Activated CD8-positive, alpha-beta memory T cell treated with anti-CD3 and anti-CD28 coated beads, Interleukin-2, amount 50 U/mL, for 4 hours (primary cell): ENCODE measurements at regions not wholly inside any gene's neighbourhood (a gene's known extent, or its start where the extent isn't known, plus 50 kb on each side); places are given as distances from the start of the nearest gene placed in this dataset.
"Not testable (repeated sequence)": the region's sequence is repeated elsewhere in the genome, so short reads cannot be mapped to it uniquely, and the experiment has no call there.

ENCODE experiments used
- DNase-seq: peaks from one replicate; pipeline ENCODE4 v3.0.0-alpha.2; 2020

- no peak for DNase-seq
These were observed 1229.1 kb upstream of the ACVR2A start for GRCh38 chr2:146615778-146616177.

GRCh38 chr2:146608490-146608889 lies 1236.3 kb upstream of the ACVR2A start:
- no peak for DNase-seq

- no peak for DNase-seq
These were observed 1240.3 kb upstream of the ACVR2A start for GRCh38 chr2:146604521-146604920.

GRCh38 chr2:146602856-146603255 lies 1242.0 kb upstream of the ACVR2A start:
- no peak for DNase-seq

GRCh38 chr2:146602383-146602782 lies 1242.4 kb upstream of the ACVR2A start:
- DNase-seq, result no peak

- DNase-seq, result no peak
These were observed 1246.0 kb upstream of the ACVR2A start for GRCh38 chr2:146598791-146599190.

GRCh38 chr2:146597291-146597690 lies 1247.5 kb upstream of the ACVR2A start:
- no peak for DNase-seq

GRCh38 chr2:146591908-146592307 lies 1252.9 kb upstream of the ACVR2A start:
- DNase-seq, result no peak

GRCh38 chr2:146587291-146587713 lies 1257.5 kb upstream of the ACVR2A start:
- no peak for DNase-seq

- no peak for DNase-seq
These were observed 1260.5 kb upstream of the ACVR2A start for GRCh38 chr2:146584316-146584715.

- DNase-seq, result no peak
These were observed 1265.5 kb upstream of the ACVR2A start for GRCh38 chr2:146579147-146579930.

GRCh38 chr2:146576339-146577111 lies 1268.3 kb upstream of the ACVR2A start:
- no peak for DNase-seq

- DNase-seq, result no peak
These were observed 1272.2 kb upstream of the ACVR2A start for GRCh38 chr2:146572598-146572997.

- no peak for DNase-seq
These were observed 1282.8 kb upstream of the ACVR2A start for GRCh38 chr2:146561996-146562395.

GRCh38 chr2:146547236-146547635 lies 1297.6 kb upstream of the ACVR2A start:
- DNase-seq, result no peak

- no peak for DNase-seq
These were observed 1300.1 kb upstream of the ACVR2A start for GRCh38 chr2:146544701-146545100.

- DNase-seq, result no peak
These were observed 1302.9 kb upstream of the ACVR2A start for GRCh38 chr2:146541896-146542295.

- no peak for DNase-seq
These were observed 1304.4 kb upstream of the ACVR2A start for GRCh38 chr2:146540271-146540932.

- not testable (repeated sequence) for DNase-seq
These were observed 1305.1 kb upstream of the ACVR2A start for GRCh38 chr2:146539739-146540138.

- no peak for DNase-seq
These were observed 1307.4 kb upstream of the ACVR2A start for GRCh38 chr2:146537477-146537876.

GRCh38 chr2:146532509-146533147 lies 1312.2 kb upstream of the ACVR2A start:
- no peak for DNase-seq

GRCh38 chr2:146532009-146532408 lies 1312.8 kb upstream of the ACVR2A start:
- DNase-seq, result no peak

GRCh38 chr2:146530886-146531285 lies 1313.9 kb upstream of the ACVR2A start:
- no peak for DNase-seq
